Activated effector memory CD4-positive, alpha-beta T cell treated with Interleukin-2 at 50 U/mL for 16 hours (primary cell): ENCODE measurements at regions not wholly inside any gene's neighbourhood (a gene's known extent, or its start where the extent isn't known, plus 50 kb on each side); places are given as distances from the start of the nearest gene placed in this dataset.

Experiments used
- DNase-seq: peaks from one replicate; pipeline ENCODE4 v3.0.0-alpha.2; 2020

- no peak for DNase-seq
Measured at GRCh38 chr12:76216585-76217472, 131.4 kb downstream of the BBS10 start.

- no peak for DNase-seq
Measured at GRCh38 chr12:76208129-76208528, 123.6 kb upstream of the NAP1L1 start.

GRCh38 chr12:76206677-76207072 lies 122.2 kb upstream of the NAP1L1 start:
- DNase-seq, result no peak

GRCh38 chr12:76206039-76206676 lies 121.7 kb upstream of the NAP1L1 start:
- no peak for DNase-seq

GRCh38 chr12:76202621-76203020 lies 118.1 kb upstream of the NAP1L1 start:
- no peak for DNase-seq

GRCh38 chr12:76201758-76202157 lies 117.3 kb upstream of the NAP1L1 start:
- no peak for DNase-seq

- no peak for DNase-seq
Measured at GRCh38 chr12:76201316-76201715, 116.8 kb upstream of the NAP1L1 start.

- no peak for DNase-seq
Measured at GRCh38 chr12:76199808-76200207, 115.3 kb upstream of the NAP1L1 start.

- DNase-seq, result no peak
Measured at GRCh38 chr12:76198839-76199238, 114.4 kb upstream of the NAP1L1 start.

GRCh38 chr12:76197283-76197682 lies 112.8 kb upstream of the NAP1L1 start:
- no peak for DNase-seq

GRCh38 chr12:76195920-76196319 lies 111.4 kb upstream of the NAP1L1 start:
- no peak for DNase-seq

- DNase-seq, result no peak
Measured at GRCh38 chr12:76194724-76195123, 110.2 kb upstream of the NAP1L1 start.

- no peak for DNase-seq
Measured at GRCh38 chr12:76193961-76194360, 109.5 kb upstream of the NAP1L1 start.

- DNase-seq, result no peak
Measured at GRCh38 chr12:76192416-76192815, 107.9 kb upstream of the NAP1L1 start.

- no peak for DNase-seq
Measured at GRCh38 chr12:76190299-76190698, 105.8 kb upstream of the NAP1L1 start.

GRCh38 chr12:76189851-76190250 lies 105.4 kb upstream of the NAP1L1 start:
- DNase-seq, result no peak

GRCh38 chr12:76187177-76187576 lies 102.7 kb upstream of the NAP1L1 start:
- DNase-seq, result no peak

GRCh38 chr12:76186131-76186906 lies 101.8 kb upstream of the NAP1L1 start:
- no peak for DNase-seq

- no peak for DNase-seq
Measured at GRCh38 chr12:76183459-76184186, 99.1 kb upstream of the NAP1L1 start.

- no peak for DNase-seq
Measured at GRCh38 chr12:76180401-76181277, 96.2 kb upstream of the NAP1L1 start.

- no peak for DNase-seq
Measured at GRCh38 chr12:76178452-76178851, 94.0 kb upstream of the NAP1L1 start.

GRCh38 chr12:76177821-76178220 lies 93.3 kb upstream of the NAP1L1 start:
- DNase-seq, result no peak
